KMS-11 (cell line): ENCODE measurements at regions not wholly inside any gene's neighbourhood (a gene's known extent, or its start where the extent isn't known, plus 50 kb on each side); places are given as distances from the start of the nearest gene placed in this dataset.

Source experiments
- H2AFZ ChIP-seq: fragments of 200-600 bp; sonication (generic); 2 replicates; pipeline ENCODE4 v1.6.1; 2016; ENCODE audit warnings: antibody characterized with exemption, mixed run types, low read depth
- H3K27ac ChIP-seq: fragments of 200-600 bp; sonication (generic); 2 replicates; pipeline ENCODE4 v1.6.1; 2016; ENCODE audit warnings: mild to moderate bottlenecking, mixed run types
- H3K27me3 ChIP-seq: fragments of 200-600 bp; sonication (generic); 2 replicates; pipeline ENCODE4 v1.6.1; 2017; ENCODE audit warnings: mild to moderate bottlenecking, low read depth, mixed run types, moderate library complexity; ENCODE audit not compliant: insufficient read depth
- H3K36me3 ChIP-seq: fragments of 200-600 bp; sonication (generic); 2 replicates; pipeline ENCODE4 v1.6.1; 2017; ENCODE audit warnings: mild to moderate bottlenecking, mixed run types; ENCODE audit not compliant: insufficient read depth
- H3K4me1 ChIP-seq: fragments of 200-600 bp; sonication (generic); 2 replicates; pipeline ENCODE4 v1.6.1; 2016; ENCODE audit warnings: mild to moderate bottlenecking, low read depth, mixed run types; ENCODE audit not compliant: poor library complexity, severe bottlenecking
- H3K4me2 ChIP-seq: fragments of 200-600 bp; sonication (generic); 2 replicates; pipeline ENCODE4 v1.7.0; 2016; ENCODE audit warnings: mild to moderate bottlenecking, mixed run types
- H3K4me3 ChIP-seq: fragments of 200-600 bp; sonication (generic); IDR thresholded peaks from 2 replicates; pipeline ENCODE4 v1.6.1; 2017; ENCODE audit warnings: low read depth, low read length, mixed read lengths; ENCODE audit not compliant: insufficient read depth
- H3K79me2 ChIP-seq: fragments of 200-600 bp; sonication (generic); 2 replicates; pipeline ENCODE4 v1.6.1; 2016; ENCODE audit warnings: low read depth, mixed run types; ENCODE audit not compliant: insufficient read depth
- H3K9ac ChIP-seq: fragments of 200-600 bp; sonication (generic); 2 replicates; pipeline ENCODE4 v1.6.1; 2016; ENCODE audit warnings: mild to moderate bottlenecking, mixed run types
- H4K20me1 ChIP-seq: fragments of 200-600 bp; sonication (generic); 2 replicates; pipeline ENCODE4 v1.6.1; 2016; ENCODE audit warnings: mild to moderate bottlenecking, mixed run types; ENCODE audit not compliant: insufficient read depth
- CTCF ChIP-seq: fragments of 200-600 bp; sonication (generic); conservative IDR thresholded peaks from 2 replicates; pipeline ENCODE4 v1.6.1; 2017; ENCODE audit warnings: low read depth, mild to moderate bottlenecking, antibody characterized with exemption, low read length, moderate library complexity, mixed read lengths

DNA sequence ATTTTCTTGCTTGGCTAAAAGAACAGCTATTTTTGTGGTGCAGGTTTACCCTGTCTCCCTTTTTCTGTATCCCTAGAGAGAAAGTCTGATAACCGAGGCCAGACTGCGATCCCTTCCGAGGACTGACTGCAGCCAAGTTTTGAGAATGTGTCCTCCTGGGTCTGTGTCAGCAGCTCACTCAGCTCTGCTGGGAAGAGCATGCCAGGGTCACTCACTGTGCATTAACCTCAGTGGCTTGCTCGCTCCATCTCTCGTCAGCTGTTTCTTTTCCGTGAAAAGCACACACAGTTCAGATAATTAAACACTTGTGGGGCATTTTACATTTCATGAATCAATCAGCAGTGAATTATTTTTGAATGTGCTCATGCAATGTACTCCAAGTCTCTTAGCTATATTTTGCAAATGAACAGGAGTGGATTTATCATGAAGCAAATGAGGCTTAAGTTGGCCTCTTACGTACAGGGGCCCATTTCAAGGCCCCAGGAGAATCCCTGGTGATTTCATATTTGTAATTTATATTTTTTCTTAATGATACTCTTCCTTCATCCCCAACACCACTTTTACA, 252.1 kb downstream of the SMARCA2 start:
- H4K20me1 ChIP-seq, result no peaks in the 10 kb centered on the region
- no peak overlapping the region for H3K27ac ChIP-seq
- H3K9ac ChIP-seq, result no peak overlapping the region
- H3K36me3 ChIP-seq, result no peaks in the 10 kb centered on the region
- H2AFZ ChIP-seq, result no peak overlapping the region
- no peaks in the 10 kb centered on the region for H3K79me2 ChIP-seq
- H3K4me2 ChIP-seq, result no peak overlapping the region
- no peak for TF ChIP-seq CTCF
- H3K4me3 ChIP-seq, result no peak overlapping the region
- H3K4me1 ChIP-seq, result no peaks in the 10 kb centered on the region
- H3K27me3 ChIP-seq, result no peaks in the 10 kb centered on the region

- H3K4me1 ChIP-seq, result no peaks in the 10 kb centered on the region
- no peaks in the 10 kb centered on the region for H3K79me2 ChIP-seq
- H3K4me3 ChIP-seq, result no peak overlapping the region
- no peaks in the 10 kb centered on the region for H4K20me1 ChIP-seq
- no peak overlapping the region for H3K4me2 ChIP-seq
- H3K27me3 ChIP-seq, result no peaks in the 10 kb centered on the region
- no peak overlapping the region for H2AFZ ChIP-seq
- no peak for TF ChIP-seq CTCF
- no peaks in the 10 kb centered on the region for H3K36me3 ChIP-seq
- no peak overlapping the region for H3K9ac ChIP-seq
- no peak overlapping the region for H3K27ac ChIP-seq
Observed at GRCh38 chr9:2269778-2270177, 254.6 kb downstream of the SMARCA2 start.

DNA sequence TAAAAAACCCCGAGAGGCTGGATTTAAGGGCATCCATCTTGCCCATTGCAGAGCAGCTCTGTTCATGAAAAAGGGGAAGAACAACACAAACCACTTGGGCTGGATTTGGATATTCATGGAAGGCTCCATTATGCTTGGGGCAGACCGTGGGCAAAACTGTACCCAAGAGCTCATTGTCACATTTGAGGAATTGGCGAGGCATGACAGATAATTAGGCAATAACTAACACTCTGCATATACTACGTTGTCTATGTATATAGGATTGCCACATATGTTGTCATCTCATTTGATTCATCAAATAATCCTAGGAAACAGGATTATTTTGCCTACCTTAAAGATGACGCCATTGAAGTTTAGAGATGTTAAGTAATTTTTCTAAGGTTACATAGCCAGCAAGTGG, 255.4 kb downstream of the SMARCA2 start:
- no peaks in the 10 kb centered on the region for H3K4me1 ChIP-seq
- no peaks in the 10 kb centered on the region for H3K79me2 ChIP-seq
- no peak overlapping the region for H3K4me3 ChIP-seq
- no peaks in the 10 kb centered on the region for H4K20me1 ChIP-seq
- H3K9ac ChIP-seq, result no peak overlapping the region
- no peak for TF ChIP-seq CTCF
- H2AFZ ChIP-seq, result no peak overlapping the region
- H3K4me2 ChIP-seq, result no peak overlapping the region
- H3K27ac ChIP-seq, result no peak overlapping the region
- H3K36me3 ChIP-seq, result no peaks in the 10 kb centered on the region
- no peaks in the 10 kb centered on the region for H3K27me3 ChIP-seq

DNA sequence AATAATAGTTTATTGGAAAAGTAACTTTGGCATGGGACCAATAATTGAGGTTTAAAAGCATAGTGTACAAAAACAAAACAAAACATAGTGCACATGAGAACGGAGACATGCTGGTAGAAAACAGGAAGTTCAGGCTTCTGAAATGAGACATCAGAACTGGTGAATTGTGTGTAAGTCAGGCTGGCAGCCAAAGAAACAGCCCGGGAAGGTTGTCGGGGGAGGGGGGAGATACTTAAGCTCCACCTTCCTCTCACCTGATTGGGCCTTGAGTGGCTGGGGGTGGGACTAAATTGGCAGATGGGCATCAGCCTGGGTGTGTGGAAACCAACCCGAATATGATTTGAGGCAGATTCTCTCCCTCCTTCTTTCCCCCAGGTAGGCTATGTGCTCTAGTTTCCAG, 256.3 kb downstream of the SMARCA2 start:
- Histone ChIP-seq H3K27me3 (no peaks in the 10 kb centered on the region), H3K79me2 (no peaks in the 10 kb centered on the region), H4K20me1 (no peaks in the 10 kb centered on the region), H3K4me3 (no peak overlapping the region), H3K4me2 (no peak overlapping the region), H3K36me3 (no peaks in the 10 kb centered on the region), H2AFZ (no peak overlapping the region), H3K4me1 (no peaks in the 10 kb centered on the region), H3K9ac (no peak overlapping the region), H3K27ac (no peak overlapping the region)
- no peak for TF ChIP-seq CTCF
